Endothelial cell of umbilical vein (primary cell): ENCODE measurements at regions not wholly inside any gene's neighbourhood (a gene's known extent, or its start where the extent isn't known, plus 50 kb on each side); places are given as distances from the start of the nearest gene placed in this dataset.

Experiments
- MAX ChIP-seq: IDR thresholded peaks from 2 replicates; pipeline ENCODE4 v1.6.1; 2011; ENCODE audit not compliant: insufficient read depth, insufficient read length
- TF ChIP-seq, protein P1 (sequence below), 2 donors: IDR thresholded peaks; 1 replicate in 1 of 2; 2 replicates in 1 of 2; pipeline ENCODE4 v1.5.1; 2011; ENCODE audit warnings: low read length in 2 of 2, mild to moderate bottlenecking in 2 of 2, moderate library complexity in 2 of 2, control low read depth in 1 of 2, inconsistent platforms in 1 of 2, low read depth in 1 of 2; ENCODE audit not compliant: insufficient read depth in 1 of 2; ENCODE audit errors: extremely low read depth in 1 of 2

GRCh38 chr12:17016116-17016864, 410.3 kb upstream of the LMO3 start:
- no peak for TF ChIP-seq MAX
- TF ChIP-seq, protein P1, sequence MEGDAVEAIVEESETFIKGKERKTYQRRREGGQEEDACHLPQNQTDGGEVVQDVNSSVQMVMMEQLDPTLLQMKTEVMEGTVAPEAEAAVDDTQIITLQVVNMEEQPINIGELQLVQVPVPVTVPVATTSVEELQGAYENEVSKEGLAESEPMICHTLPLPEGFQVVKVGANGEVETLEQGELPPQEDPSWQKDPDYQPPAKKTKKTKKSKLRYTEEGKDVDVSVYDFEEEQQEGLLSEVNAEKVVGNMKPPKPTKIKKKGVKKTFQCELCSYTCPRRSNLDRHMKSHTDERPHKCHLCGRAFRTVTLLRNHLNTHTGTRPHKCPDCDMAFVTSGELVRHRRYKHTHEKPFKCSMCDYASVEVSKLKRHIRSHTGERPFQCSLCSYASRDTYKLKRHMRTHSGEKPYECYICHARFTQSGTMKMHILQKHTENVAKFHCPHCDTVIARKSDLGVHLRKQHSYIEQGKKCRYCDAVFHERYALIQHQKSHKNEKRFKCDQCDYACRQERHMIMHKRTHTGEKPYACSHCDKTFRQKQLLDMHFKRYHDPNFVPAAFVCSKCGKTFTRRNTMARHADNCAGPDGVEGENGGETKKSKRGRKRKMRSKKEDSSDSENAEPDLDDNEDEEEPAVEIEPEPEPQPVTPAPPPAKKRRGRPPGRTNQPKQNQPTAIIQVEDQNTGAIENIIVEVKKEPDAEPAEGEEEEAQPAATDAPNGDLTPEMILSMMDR (IDR thresholded peaks at IDR 0.05; ENCODE audit: extremely low read depth in 1 of 2, insufficient read depth in 1 of 2, low read depth in 1 of 2, low read length in 2 of 2), result no peak
